Epithelial cell of proximal tubule (primary cell): ENCODE measurements at regions not wholly inside any gene's neighbourhood (a gene's known extent, or its start where the extent isn't known, plus 50 kb on each side); places are given as distances from the start of the nearest gene placed in this dataset.

Source experiments
- DNase-seq: peaks from one replicate; pipeline ENCODE4 v3.0.0-alpha.2; 2011; ENCODE audit warnings: low read depth
- H3K4me3 ChIP-seq: 2 replicates; pipeline ENCODE4 v1.5.1; 2011; ENCODE audit warnings: low read depth, mild to moderate bottlenecking, low read length
- TF ChIP-seq, protein P1 (sequence below): conservative IDR thresholded peaks from 2 replicates; pipeline ENCODE4 v1.5.1; 2012; ENCODE audit warnings: low read depth, mild to moderate bottlenecking, low read length

- no peak for DNase-seq
- TF ChIP-seq, protein P1, sequence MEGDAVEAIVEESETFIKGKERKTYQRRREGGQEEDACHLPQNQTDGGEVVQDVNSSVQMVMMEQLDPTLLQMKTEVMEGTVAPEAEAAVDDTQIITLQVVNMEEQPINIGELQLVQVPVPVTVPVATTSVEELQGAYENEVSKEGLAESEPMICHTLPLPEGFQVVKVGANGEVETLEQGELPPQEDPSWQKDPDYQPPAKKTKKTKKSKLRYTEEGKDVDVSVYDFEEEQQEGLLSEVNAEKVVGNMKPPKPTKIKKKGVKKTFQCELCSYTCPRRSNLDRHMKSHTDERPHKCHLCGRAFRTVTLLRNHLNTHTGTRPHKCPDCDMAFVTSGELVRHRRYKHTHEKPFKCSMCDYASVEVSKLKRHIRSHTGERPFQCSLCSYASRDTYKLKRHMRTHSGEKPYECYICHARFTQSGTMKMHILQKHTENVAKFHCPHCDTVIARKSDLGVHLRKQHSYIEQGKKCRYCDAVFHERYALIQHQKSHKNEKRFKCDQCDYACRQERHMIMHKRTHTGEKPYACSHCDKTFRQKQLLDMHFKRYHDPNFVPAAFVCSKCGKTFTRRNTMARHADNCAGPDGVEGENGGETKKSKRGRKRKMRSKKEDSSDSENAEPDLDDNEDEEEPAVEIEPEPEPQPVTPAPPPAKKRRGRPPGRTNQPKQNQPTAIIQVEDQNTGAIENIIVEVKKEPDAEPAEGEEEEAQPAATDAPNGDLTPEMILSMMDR = no peak
- H3K4me3 ChIP-seq = no peak overlapping the region
Measured at GRCh38 chr2:38450509-38450908, 73.4 kb upstream of the ATL2 start.

DNA sequence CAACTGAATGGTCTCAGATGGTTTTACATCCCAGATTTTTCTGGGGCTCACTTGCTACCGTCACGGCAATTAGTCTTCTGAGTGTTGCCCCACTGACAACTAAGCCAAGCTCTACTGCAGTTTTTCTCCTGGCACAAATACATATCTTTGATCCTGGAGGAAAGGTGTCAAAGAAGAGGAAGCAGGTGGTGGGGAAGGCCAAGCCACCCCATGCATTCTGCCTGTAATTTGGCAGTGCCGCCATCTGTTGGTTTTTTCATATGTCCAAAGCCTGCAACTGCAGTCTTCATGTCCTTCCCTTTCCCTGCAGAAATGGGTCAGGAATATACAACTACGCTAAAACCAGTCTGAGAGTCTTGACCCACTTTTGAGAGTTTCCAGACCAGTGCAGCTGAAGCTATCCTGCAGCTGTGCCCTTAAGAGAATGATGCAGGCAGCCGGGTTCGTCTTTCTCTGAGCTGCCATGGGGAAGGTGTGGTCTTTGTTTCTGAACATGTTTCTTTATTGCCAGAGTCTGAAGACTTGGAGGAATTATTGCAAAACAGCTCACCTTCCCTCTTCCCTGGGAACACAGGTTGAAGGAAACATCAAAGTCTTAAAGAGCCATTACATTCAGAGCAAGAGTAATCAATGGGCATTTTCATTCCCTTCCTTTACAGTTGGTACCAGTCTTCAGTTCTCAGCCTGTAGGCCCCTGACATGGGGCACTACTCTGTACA, 71.8 kb upstream of the ATL2 start:
- DNase-seq = no peak
- H3K4me3 ChIP-seq = no peak overlapping the region
- TF ChIP-seq, protein P1 = no peak

GRCh38 chr2:38446906-38447561, 70.0 kb upstream of the ATL2 start:
- DNase-seq = no peak
- H3K4me3 ChIP-seq = no peak overlapping the region
- TF ChIP-seq, protein P1 = no peak

DNA sequence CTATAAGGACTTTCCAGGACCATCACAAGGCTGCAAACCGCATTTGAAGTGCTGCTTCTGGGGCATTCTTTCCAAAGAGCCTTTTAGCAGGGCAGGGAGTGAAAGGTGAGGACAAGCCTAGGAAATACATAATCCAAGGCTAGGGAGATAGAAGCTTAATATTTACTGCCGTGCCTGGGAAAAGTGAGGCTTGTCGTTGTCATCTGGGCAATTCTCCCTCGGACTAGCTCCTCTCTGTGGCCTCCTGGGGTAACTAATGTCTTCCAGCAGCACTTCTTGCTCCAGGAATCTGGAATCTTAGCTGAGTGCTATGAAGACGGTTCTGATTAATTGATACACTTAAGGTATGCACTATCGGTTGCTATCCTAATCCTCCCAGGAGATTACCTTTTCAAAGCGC, 69.3 kb upstream of the ATL2 start:
- TF ChIP-seq, protein P1 = peak; percentile 48

GRCh38 chr2:38444247-38444646, 67.2 kb upstream of the ATL2 start:
- no peak overlapping the region for H3K4me3 ChIP-seq
- no peak for DNase-seq
- TF ChIP-seq, protein P1 = no peak

More for the DNA sequence above, 69.3 kb upstream of the ATL2 start:
- no peak for DNase-seq
- no peak overlapping the region for H3K4me3 ChIP-seq

DNA sequence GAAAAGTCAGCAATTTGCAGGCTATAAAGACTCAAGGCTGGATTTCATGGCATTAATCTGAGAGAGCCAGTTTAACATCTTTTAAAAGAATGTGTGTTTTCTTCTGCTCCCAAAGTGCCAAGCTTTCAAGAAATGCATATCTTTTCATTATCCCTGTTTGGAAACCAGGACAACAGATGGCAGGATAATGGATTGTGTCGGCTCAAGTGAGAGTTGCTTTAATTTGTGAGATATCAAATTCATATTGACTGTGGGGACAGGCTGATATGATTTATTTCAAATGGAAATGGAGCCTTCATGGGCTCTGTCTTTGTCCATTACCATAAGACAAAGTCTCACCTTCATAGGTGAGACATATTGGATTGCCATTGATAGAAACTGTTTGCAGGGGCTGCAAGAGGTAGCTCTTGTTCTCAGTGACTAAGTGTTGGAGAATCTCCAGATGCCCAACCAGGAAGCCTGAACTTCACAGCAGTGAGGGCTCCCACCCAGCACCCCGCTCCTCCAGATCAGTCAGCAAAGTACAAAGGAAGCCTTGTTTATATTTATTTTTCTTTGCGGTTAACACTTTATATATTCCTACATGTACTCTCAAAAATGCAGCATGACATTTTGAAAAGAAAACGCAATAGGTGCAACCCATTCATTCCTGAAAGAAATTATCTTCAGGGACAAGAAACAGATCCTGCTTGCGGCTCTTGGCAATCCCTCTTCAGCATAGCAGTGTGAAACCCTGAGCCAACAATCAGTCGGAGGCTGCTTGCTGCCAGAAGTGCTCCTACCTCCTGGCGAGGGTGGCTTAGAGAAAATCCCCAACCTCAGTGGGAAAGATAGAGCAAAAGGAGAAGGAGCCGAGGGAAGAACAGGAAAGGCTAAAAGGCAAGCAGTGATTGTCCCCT, 65.8 kb upstream of the ATL2 start:
- H3K4me3 ChIP-seq = no peak overlapping the region
- DNase-seq = no peak
- TF ChIP-seq, protein P1 = no peak
